DND-41 (cell line): ENCODE measurements at regions not wholly inside any gene's neighbourhood (a gene's known extent, or its start where the extent isn't known, plus 50 kb on each side); places are given as distances from the start of the nearest gene placed in this dataset.
A peak's percentile ranks its signal among the peaks of the same experiment; 100 is the strongest.

Source experiments
- ATAC-seq: fragments of 200-7000 bp; cut with Tn5 transposase; 3 replicates; pipeline ENCODE4 v1.9.1; 2021; ENCODE audit warnings: low read depth; ENCODE audit not compliant: insufficient read depth
- DNase-seq: peaks from one replicate; pipeline ENCODE4 v3.0.0-alpha.2; 2020
- H2AFZ ChIP-seq: 2 replicates; pipeline ENCODE4 v1.6.0; 2012; ENCODE audit warnings: low read depth, low read length
- H3K27ac ChIP-seq: 2 replicates; pipeline ENCODE4 v1.5.1; 2012; ENCODE audit warnings: low read length, inconsistent platforms
- H3K27me3 ChIP-seq: fragments of 200-600 bp; sonication (generic); 2 replicates; pipeline ENCODE4 v1.6.0; 2012; ENCODE audit warnings: low read length, mild to moderate bottlenecking, inconsistent platforms; ENCODE audit not compliant: insufficient read depth, poor library complexity
- H3K36me3 ChIP-seq: 2 replicates; pipeline ENCODE4 v1.5.1; 2012; ENCODE audit warnings: low read length, inconsistent platforms; ENCODE audit not compliant: insufficient read depth
- H3K4me1 ChIP-seq: 2 replicates; pipeline ENCODE4 v1.5.1; 2012; ENCODE audit warnings: mild to moderate bottlenecking, low read length; ENCODE audit not compliant: insufficient read depth
- H3K4me2 ChIP-seq: 2 replicates; pipeline ENCODE4 v1.6.0; 2012; ENCODE audit warnings: mild to moderate bottlenecking, moderate library complexity, low read length, inconsistent platforms; ENCODE audit not compliant: insufficient read depth
- H3K4me3 ChIP-seq, 2 experiments: fragments of 200-600 bp in 1 of 2; shearing (Covaris generic) in 1 of 2; 2 replicates each; pipeline ENCODE4 v1.5.1; 2012 to 2016; ENCODE audit warnings: inconsistent platforms in 2 of 2, low read length in 2 of 2, mild to moderate bottlenecking in 2 of 2, low read depth in 1 of 2, moderate library complexity in 1 of 2
- H3K79me2 ChIP-seq: 2 replicates; pipeline ENCODE4 v1.6.0; 2012; ENCODE audit warnings: low read length, inconsistent platforms; ENCODE audit not compliant: insufficient read depth
- H3K9ac ChIP-seq: 2 replicates; pipeline ENCODE4 v1.6.0; 2012; ENCODE audit warnings: low read depth, mild to moderate bottlenecking, inconsistent platforms, low read length, moderate library complexity
- H3K9me3 ChIP-seq: 2 replicates; pipeline ENCODE4 v1.5.1; 2012; ENCODE audit warnings: low read length, moderate library complexity, mild to moderate bottlenecking, inconsistent platforms; ENCODE audit not compliant: insufficient read depth, severe bottlenecking
- H4K20me1 ChIP-seq: 2 replicates; pipeline ENCODE4 v1.6.0; 2012; ENCODE audit warnings: low read length; ENCODE audit not compliant: insufficient read depth
- EZH2 ChIP-seq: IDR thresholded peaks from 3 replicates; pipeline ENCODE4 v1.6.1; 2012; ENCODE audit warnings: borderline replicate concordance, low read depth, mild to moderate bottlenecking, moderate library complexity, low read length, inconsistent platforms; ENCODE audit not compliant: severe bottlenecking
- TF ChIP-seq, protein P1 (sequence below): IDR thresholded peaks from 2 replicates; pipeline ENCODE4 v1.5.1; 2012; ENCODE audit warnings: borderline replicate concordance, low read length, moderate library complexity, mild to moderate bottlenecking; ENCODE audit not compliant: poor library complexity, severe bottlenecking; ENCODE audit errors: extremely low read depth

DNA sequence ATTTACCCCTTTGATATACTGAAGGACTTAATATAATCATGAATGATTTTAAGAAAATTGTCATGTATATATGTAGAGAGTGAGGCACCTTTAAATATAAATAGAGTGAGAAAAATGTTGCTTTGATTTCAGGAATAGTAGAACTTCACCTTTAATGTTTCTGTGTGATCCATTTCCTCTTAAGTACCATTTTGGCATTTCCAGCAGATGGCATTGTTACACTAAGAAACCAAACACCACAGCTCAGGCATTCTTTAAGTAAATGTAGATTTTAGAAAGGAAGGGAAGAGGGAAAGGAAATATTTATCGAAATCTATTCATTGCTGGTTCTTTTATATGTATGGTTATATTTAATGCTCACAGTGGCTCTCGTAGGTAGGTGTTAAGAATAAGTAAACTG, 556.7 kb upstream of the FBXO33 start:
- no peak overlapping the region for H3K4me3 ChIP-seq
- H3K27ac ChIP-seq, result no peak overlapping the region
- no peak for TF ChIP-seq EZH2
- TF ChIP-seq, protein P1, sequence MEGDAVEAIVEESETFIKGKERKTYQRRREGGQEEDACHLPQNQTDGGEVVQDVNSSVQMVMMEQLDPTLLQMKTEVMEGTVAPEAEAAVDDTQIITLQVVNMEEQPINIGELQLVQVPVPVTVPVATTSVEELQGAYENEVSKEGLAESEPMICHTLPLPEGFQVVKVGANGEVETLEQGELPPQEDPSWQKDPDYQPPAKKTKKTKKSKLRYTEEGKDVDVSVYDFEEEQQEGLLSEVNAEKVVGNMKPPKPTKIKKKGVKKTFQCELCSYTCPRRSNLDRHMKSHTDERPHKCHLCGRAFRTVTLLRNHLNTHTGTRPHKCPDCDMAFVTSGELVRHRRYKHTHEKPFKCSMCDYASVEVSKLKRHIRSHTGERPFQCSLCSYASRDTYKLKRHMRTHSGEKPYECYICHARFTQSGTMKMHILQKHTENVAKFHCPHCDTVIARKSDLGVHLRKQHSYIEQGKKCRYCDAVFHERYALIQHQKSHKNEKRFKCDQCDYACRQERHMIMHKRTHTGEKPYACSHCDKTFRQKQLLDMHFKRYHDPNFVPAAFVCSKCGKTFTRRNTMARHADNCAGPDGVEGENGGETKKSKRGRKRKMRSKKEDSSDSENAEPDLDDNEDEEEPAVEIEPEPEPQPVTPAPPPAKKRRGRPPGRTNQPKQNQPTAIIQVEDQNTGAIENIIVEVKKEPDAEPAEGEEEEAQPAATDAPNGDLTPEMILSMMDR, result peak; percentile 60
- no peaks in the 10 kb centered on the region for H3K36me3 ChIP-seq
- no peak overlapping the region for H3K9ac ChIP-seq
- no peaks in the 10 kb centered on the region for H3K79me2 ChIP-seq
- no peak overlapping the region for H3K4me2 ChIP-seq
- no peaks in the 10 kb centered on the region for H4K20me1 ChIP-seq
- no peak overlapping the region for H2AFZ ChIP-seq
- no peaks in the 10 kb centered on the region for H3K27me3 ChIP-seq
- no peaks in the 10 kb centered on the region for H3K4me1 ChIP-seq
- DNase-seq (no peak), ATAC-seq (peak; percentile 33; the same call in 1 of the 3 replicates)
- H3K9me3 ChIP-seq, result no peaks in the 10 kb centered on the region

DNA sequence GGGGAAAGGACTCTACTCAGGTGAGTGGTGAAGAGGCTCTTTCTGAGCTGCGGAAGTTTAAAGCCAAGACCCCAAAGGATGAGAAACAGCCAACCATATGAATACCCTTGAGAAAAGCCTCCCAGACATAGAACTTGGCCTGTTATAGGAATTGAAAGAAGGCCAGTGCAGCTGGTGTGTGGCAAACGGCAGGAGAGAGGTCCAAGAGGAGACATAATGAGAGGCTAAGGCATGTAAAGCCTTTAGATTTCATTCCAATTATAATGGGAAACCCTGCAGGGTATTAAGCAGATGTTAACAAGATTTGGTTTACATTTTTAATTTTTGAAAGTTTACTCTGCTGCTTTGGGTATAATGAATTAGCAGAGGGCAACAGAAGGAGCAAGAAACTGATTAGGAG, 552.1 kb upstream of the FBXO33 start:
- no peak for DNase-seq
- H2AFZ ChIP-seq, result no peak overlapping the region
- no peaks in the 10 kb centered on the region for H3K4me1 ChIP-seq
- no peak overlapping the region for H3K4me3 ChIP-seq
- no peaks in the 10 kb centered on the region for H3K27me3 ChIP-seq
- H3K36me3 ChIP-seq, result no peaks in the 10 kb centered on the region
- no peaks in the 10 kb centered on the region for H3K9me3 ChIP-seq
- no peak for ATAC-seq
- H3K79me2 ChIP-seq, result no peaks in the 10 kb centered on the region
- H4K20me1 ChIP-seq, result no peaks in the 10 kb centered on the region
- no peak overlapping the region for H3K27ac ChIP-seq
- TF ChIP-seq, protein P1, result no peak
- TF ChIP-seq EZH2, result no peak
- H3K9ac ChIP-seq, result no peak overlapping the region
- no peak overlapping the region for H3K4me2 ChIP-seq

DNA sequence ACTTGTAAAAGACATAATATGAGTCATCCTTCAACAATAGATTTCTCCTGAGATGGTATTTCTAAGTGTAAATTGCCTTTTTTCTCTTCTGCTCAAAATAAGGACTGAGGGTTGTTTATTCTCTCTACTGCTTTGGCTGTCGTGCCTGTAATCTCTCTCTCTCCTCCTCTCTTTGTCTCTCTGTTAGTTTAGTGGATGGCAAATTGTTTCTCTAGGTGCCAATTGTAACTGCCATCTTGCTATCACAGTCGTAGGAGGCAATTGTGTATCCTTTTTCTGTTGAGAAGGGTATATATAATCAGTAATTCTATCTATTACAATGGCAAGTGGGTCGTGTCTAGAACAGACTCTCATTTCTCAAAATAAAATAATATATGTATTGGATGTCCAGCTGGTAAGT, 545.0 kb upstream of the FBXO33 start:
- no peak for ATAC-seq
- H3K9me3 ChIP-seq, result no peaks in the 10 kb centered on the region
- H3K27me3 ChIP-seq, result no peaks in the 10 kb centered on the region
- H3K4me1 ChIP-seq, result no peaks in the 10 kb centered on the region
- no peak overlapping the region for H3K4me2 ChIP-seq
- no peak for DNase-seq
- H3K4me3 ChIP-seq, result no peak overlapping the region
- no peaks in the 10 kb centered on the region for H3K79me2 ChIP-seq
- no peak overlapping the region for H2AFZ ChIP-seq
- H3K36me3 ChIP-seq, result no peaks in the 10 kb centered on the region
- no peak overlapping the region for H3K27ac ChIP-seq
- no peak overlapping the region for H3K9ac ChIP-seq
- TF ChIP-seq, protein P1, result no peak
- no peak for TF ChIP-seq EZH2
- no peaks in the 10 kb centered on the region for H4K20me1 ChIP-seq

DNA sequence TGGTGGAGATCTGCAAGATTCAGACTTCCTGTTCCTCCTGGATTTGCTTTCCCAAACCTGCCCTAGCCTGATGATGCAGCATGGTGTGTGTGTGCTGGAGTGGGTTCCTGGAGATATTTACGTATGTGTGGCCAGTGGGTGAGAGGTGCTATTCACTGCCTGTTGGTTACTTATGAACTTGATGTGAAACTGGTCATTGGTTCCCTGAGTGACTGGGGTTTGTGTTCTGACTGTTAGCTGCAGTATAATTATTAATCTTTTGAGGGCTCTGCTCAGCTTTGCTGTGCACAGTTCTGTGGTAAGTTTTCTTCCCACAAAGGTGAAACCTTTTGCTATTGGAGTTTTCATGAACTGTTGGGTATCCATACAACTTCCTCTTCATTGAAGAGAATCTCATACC, 541.8 kb upstream of the FBXO33 start:
- Histone ChIP-seq H4K20me1 (no peaks in the 10 kb centered on the region), H3K79me2 (no peaks in the 10 kb centered on the region), H3K36me3 (no peaks in the 10 kb centered on the region), H3K4me3 (no peak overlapping the region), H3K27me3 (no peaks in the 10 kb centered on the region), H3K9me3 (no peaks in the 10 kb centered on the region), H3K4me1 (no peaks in the 10 kb centered on the region), H3K9ac (no peak overlapping the region), H3K27ac (no peak overlapping the region), H2AFZ (no peak overlapping the region), H3K4me2 (no peak overlapping the region)
- no peak for ATAC-seq
- no peak for DNase-seq
- no peak for TF ChIP-seq EZH2
